ENCODE measurements at regions not wholly inside any gene's neighbourhood (a gene's known extent, or its start where the extent isn't known, plus 50 kb on each side); places are given as distances from the start of the nearest gene placed in this dataset.
A peak's percentile ranks its signal among the peaks of the same experiment; 100 is the strongest.

GRCh38 chr9:107173422-107174180, 109.5 kb upstream of the RAD23B start:
- H3K4me3 ChIP-seq, result no peak overlapping the region
- H3K27ac ChIP-seq, result no peak overlapping the region
- DNase-seq (ENCODE audit: low spot score), result no peak
- TF ChIP-seq CTCF (IDR thresholded peaks at IDR 0.05), result no peak

GRCh38 chr9:107174441-107174840, 108.6 kb upstream of the RAD23B start:
- Histone ChIP-seq H3K4me3 (no peak overlapping the region), H3K27ac (no peak overlapping the region)
- no peak for DNase-seq (ENCODE audit: low spot score)
- no peak for TF ChIP-seq CTCF (IDR thresholded peaks at IDR 0.05)

- no peak for DNase-seq (ENCODE audit: low spot score)
- H3K27ac ChIP-seq, result no peak overlapping the region
- H3K4me3 ChIP-seq, result no peak overlapping the region
- TF ChIP-seq CTCF (IDR thresholded peaks at IDR 0.05), result no peak
Observed at GRCh38 chr9:107175041-107175440, 108.0 kb upstream of the RAD23B start.

- H3K4me3 ChIP-seq, result no peak overlapping the region
- TF ChIP-seq CTCF (IDR thresholded peaks at IDR 0.05), result no peak
- DNase-seq (ENCODE audit: low spot score), result no peak
- peak overlapping the region in 1 of 2 donors; percentile 11 for H3K27ac ChIP-seq
Observed at GRCh38 chr9:107175816-107176435, 107.2 kb upstream of the RAD23B start.

- Histone ChIP-seq H3K4me3 (no peak overlapping the region), H3K27ac (peak overlapping the region in 1 of 2 donors; percentile 11)
- TF ChIP-seq CTCF (IDR thresholded peaks at IDR 0.05), result no peak
- no peak for DNase-seq (ENCODE audit: low spot score)
Observed at GRCh38 chr9:107176436-107177151, 106.5 kb upstream of the RAD23B start.

- no peak overlapping the region for H3K4me3 ChIP-seq
- no peak for TF ChIP-seq CTCF (IDR thresholded peaks at IDR 0.05)
- no peak for DNase-seq (ENCODE audit: low spot score)
- H3K27ac ChIP-seq, result no peak overlapping the region
Observed at GRCh38 chr9:107177243-107177839, 105.7 kb upstream of the RAD23B start.

All from coronary artery (tissue), 2 donors.